ENCODE measurements at regions not wholly inside any gene's neighbourhood (a gene's known extent, or its start where the extent isn't known, plus 50 kb on each side); places are given as distances from the start of the nearest gene placed in this dataset.

DNA sequence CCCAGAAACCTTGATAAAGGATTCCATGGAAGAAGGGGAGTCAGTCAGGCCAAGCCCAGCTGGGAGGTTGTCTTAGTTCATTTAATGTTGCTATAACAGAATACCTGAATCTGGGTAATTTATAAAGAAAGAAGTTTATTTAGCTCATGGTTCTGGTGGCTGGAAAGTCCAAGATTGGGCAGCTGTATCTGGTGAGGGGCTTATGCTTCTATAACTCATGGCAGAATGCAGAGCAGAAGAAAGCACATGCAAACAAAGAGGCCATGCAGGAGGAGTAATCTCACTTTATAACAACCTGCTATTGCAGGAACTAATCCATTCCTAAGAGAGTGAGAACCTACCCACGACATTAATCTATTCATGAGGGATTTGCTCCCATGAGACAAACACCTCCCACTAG lies 54.2 kb upstream of the ANKRD1 start:
- peaks cover 8% of the 10 kb centered on the region for H3K36me3 ChIP-seq (ENCODE audit: insufficient read depth, low read length)
- peaks cover 7% of the 10 kb centered on the region for H3K9me3 ChIP-seq (ENCODE audit: insufficient read depth, low read length, severe bottlenecking)
- peak overlapping the region; percentile 64 for H3K27ac ChIP-seq (ENCODE audit: low read length)
- no peak overlapping the region for H3K9ac ChIP-seq (ENCODE audit: low read depth, low read length)
- peaks cover 73% of the 10 kb centered on the region for H3K4me1 ChIP-seq (ENCODE audit: insufficient read depth, low read length)
- peaks cover 24% of the 10 kb centered on the region for H3K79me2 ChIP-seq (ENCODE audit: insufficient read depth, low read length)
- no peaks in the 10 kb centered on the region for H4K20me1 ChIP-seq (ENCODE audit: insufficient read depth, low read length)
- DNase-seq (peak; percentile 2), ATAC-seq (ENCODE audit: insufficient read depth, low read depth) (no peak)
- no peak overlapping the region for H2AFZ ChIP-seq (ENCODE audit: low read depth, low read length)
- no peak overlapping the region for H3K4me2 ChIP-seq (ENCODE audit: insufficient read depth, low read length)
- no peak for TF ChIP-seq EZH2 (IDR thresholded peaks at IDR 0.05; ENCODE audit: borderline replicate concordance, low read depth, low read length, severe bottlenecking)
- TF ChIP-seq, protein P1, sequence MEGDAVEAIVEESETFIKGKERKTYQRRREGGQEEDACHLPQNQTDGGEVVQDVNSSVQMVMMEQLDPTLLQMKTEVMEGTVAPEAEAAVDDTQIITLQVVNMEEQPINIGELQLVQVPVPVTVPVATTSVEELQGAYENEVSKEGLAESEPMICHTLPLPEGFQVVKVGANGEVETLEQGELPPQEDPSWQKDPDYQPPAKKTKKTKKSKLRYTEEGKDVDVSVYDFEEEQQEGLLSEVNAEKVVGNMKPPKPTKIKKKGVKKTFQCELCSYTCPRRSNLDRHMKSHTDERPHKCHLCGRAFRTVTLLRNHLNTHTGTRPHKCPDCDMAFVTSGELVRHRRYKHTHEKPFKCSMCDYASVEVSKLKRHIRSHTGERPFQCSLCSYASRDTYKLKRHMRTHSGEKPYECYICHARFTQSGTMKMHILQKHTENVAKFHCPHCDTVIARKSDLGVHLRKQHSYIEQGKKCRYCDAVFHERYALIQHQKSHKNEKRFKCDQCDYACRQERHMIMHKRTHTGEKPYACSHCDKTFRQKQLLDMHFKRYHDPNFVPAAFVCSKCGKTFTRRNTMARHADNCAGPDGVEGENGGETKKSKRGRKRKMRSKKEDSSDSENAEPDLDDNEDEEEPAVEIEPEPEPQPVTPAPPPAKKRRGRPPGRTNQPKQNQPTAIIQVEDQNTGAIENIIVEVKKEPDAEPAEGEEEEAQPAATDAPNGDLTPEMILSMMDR (IDR thresholded peaks at IDR 0.05; ENCODE audit: borderline replicate concordance, extremely low read depth, low read length, poor library complexity, severe bottlenecking) = no peak
- no peaks in the 10 kb centered on the region for H3K27me3 ChIP-seq (ENCODE audit: insufficient read depth, low read length, poor library complexity)
- no peak overlapping the region for H3K4me3 ChIP-seq (ENCODE audit: low read depth in 1 of 2, low read length in 2 of 2)

DNA sequence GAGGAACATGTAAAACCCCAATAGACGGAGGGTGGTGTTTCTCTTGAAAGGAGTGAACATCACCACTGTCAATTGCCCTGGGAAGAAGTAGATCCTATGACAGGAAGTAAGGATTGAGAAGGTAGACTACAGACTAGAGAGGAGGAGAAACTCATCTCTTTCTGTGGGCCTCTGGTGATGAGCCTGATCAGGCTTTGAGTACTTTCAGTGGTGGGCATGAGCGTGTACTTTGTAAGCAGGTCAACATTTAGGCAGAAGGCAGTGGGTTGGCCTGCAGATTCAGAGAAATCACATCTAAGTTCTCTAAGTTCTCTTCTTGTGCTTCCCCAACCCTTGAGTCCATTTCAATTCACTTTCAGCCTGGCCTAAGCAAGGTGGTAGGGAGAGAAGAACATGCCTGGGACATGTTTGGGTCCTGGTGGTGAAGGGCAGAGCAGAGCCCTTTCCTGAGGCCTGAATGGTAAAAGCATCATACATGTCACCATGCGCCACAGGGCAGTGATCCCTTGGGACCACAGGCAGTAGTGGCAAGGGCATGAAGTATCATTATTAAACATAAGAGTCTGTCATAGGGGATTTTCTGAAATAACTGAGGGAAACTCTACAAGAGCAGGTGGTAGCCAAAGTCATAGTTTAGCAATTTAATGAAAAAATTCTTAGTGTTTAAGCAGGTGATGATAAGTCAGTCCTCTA lies 56.4 kb upstream of the ANKRD1 start:
- H3K4me2 ChIP-seq (ENCODE audit: insufficient read depth, low read length) = no peak overlapping the region
- H3K36me3 ChIP-seq (ENCODE audit: insufficient read depth, low read length) = peaks cover 15% of the 10 kb centered on the region
- H4K20me1 ChIP-seq (ENCODE audit: insufficient read depth, low read length) = no peaks in the 10 kb centered on the region
- H3K79me2 ChIP-seq (ENCODE audit: insufficient read depth, low read length) = peaks cover 29% of the 10 kb centered on the region
- peak overlapping the region; percentile 86 for H3K27ac ChIP-seq (ENCODE audit: low read length)
- peak overlapping the region; percentile 33 for H3K9ac ChIP-seq (ENCODE audit: low read depth, low read length)
- peak; percentile 21 for DNase-seq
- no peak overlapping the region for H3K4me3 ChIP-seq (ENCODE audit: low read depth in 1 of 2, low read length in 2 of 2)
- H3K4me1 ChIP-seq (ENCODE audit: insufficient read depth, low read length) = peaks cover 82% of the 10 kb centered on the region
- peak overlapping the region; percentile 15; the same call in 1 of the 2 replicates for H2AFZ ChIP-seq (ENCODE audit: low read depth, low read length)
- ATAC-seq (ENCODE audit: insufficient read depth, low read depth) = peak; percentile 35
- H3K27me3 ChIP-seq (ENCODE audit: insufficient read depth, low read length, poor library complexity) = no peaks in the 10 kb centered on the region
- TF ChIP-seq, protein P1 (IDR thresholded peaks at IDR 0.05; ENCODE audit: borderline replicate concordance, extremely low read depth, low read length, poor library complexity, severe bottlenecking) = no peak
- no peak for TF ChIP-seq EZH2 (IDR thresholded peaks at IDR 0.05; ENCODE audit: borderline replicate concordance, low read depth, low read length, severe bottlenecking)
- H3K9me3 ChIP-seq (ENCODE audit: insufficient read depth, low read length, severe bottlenecking) = peaks cover 7% of the 10 kb centered on the region

- ATAC-seq (ENCODE audit: insufficient read depth, low read depth) = peak; percentile 62
Measured at GRCh38 chr10:90977855-90978486, 57.1 kb upstream of the ANKRD1 start.

More at GRCh38 chr10:90977855-90978486, 57.1 kb upstream of the ANKRD1 start:
- DNase-seq = peak; percentile 54
- Histone ChIP-seq H2AFZ (ENCODE audit: low read depth, low read length) (no peak overlapping the region), H3K79me2 (ENCODE audit: insufficient read depth, low read length) (peaks cover 29% of the 10 kb centered on the region), H3K4me3 (ENCODE audit: low read depth in 1 of 2, low read length in 2 of 2) (no peak overlapping the region), H3K4me2 (ENCODE audit: insufficient read depth, low read length) (no peak overlapping the region), H3K9ac (ENCODE audit: low read depth, low read length) (peak overlapping the region; percentile 33), H3K36me3 (ENCODE audit: insufficient read depth, low read length) (peaks cover 19% of the 10 kb centered on the region), H3K27ac (ENCODE audit: low read length) (peak overlapping the region; percentile 86), H4K20me1 (ENCODE audit: insufficient read depth, low read length) (no peaks in the 10 kb centered on the region), H3K9me3 (ENCODE audit: insufficient read depth, low read length, severe bottlenecking) (peaks cover 7% of the 10 kb centered on the region), H3K27me3 (ENCODE audit: insufficient read depth, low read length, poor library complexity) (no peaks in the 10 kb centered on the region), H3K4me1 (ENCODE audit: insufficient read depth, low read length) (peaks cover 88% of the 10 kb centered on the region)
- no peak for TF ChIP-seq EZH2 (IDR thresholded peaks at IDR 0.05; ENCODE audit: borderline replicate concordance, low read depth, low read length, severe bottlenecking)
- TF ChIP-seq, protein P1 (IDR thresholded peaks at IDR 0.05; ENCODE audit: borderline replicate concordance, extremely low read depth, low read length, poor library complexity, severe bottlenecking) = no peak
